Skin epidermis (tissue), 12 donors: ENCODE measurements at regions not wholly inside any gene's neighbourhood (a gene's known extent, or its start where the extent isn't known, plus 50 kb on each side); places are given as distances from the start of the nearest gene placed in this dataset.

Experiments
- H3K27ac ChIP-seq, 21 experiments: fragments of 200-600 bp; sonication (generic) in 11 of 21; one replicate each; pipeline ENCODE4 v1.5.0; 2020; ENCODE audit warnings: mild to moderate bottlenecking in 3 of 21, inconsistent platforms in 2 of 21, moderate library complexity in 2 of 21
- H3K4me3 ChIP-seq, 7 experiments: fragments of 200-600 bp; sonication (generic) in 2 of 7; one replicate each; pipeline ENCODE4 v1.5.0; 2020; ENCODE audit warnings: inconsistent platforms in 2 of 7, mild to moderate bottlenecking in 2 of 7, moderate library complexity in 1 of 7

GRCh38 chr5:154628685-154629084 lies 126.5 kb upstream of the LARP1 start:
- no peak overlapping the region for H3K27ac ChIP-seq
- no peak overlapping the region for H3K4me3 ChIP-seq

GRCh38 chr5:154627698-154628678 lies 127.2 kb upstream of the LARP1 start:
- Histone ChIP-seq H3K4me3 (no peak overlapping the region), H3K27ac (no peak overlapping the region)

GRCh38 chr5:154626876-154627557 lies 128.2 kb upstream of the LARP1 start:
- peak overlapping the region in 1 of 21 experiments; percentile 27 for H3K27ac ChIP-seq

GRCh38 chr5:154625031-154625430 lies 130.1 kb upstream of the LARP1 start:
- no peak overlapping the region for H3K4me3 ChIP-seq
- H3K27ac ChIP-seq = no peak overlapping the region

More at GRCh38 chr5:154626876-154627557, 128.2 kb upstream of the LARP1 start:
- H3K4me3 ChIP-seq = no peak overlapping the region

GRCh38 chr5:154624341-154624740 lies 130.8 kb upstream of the LARP1 start:
- H3K4me3 ChIP-seq = no peak overlapping the region
- no peak overlapping the region for H3K27ac ChIP-seq

- Histone ChIP-seq H3K4me3 (no peak overlapping the region), H3K27ac (no peak overlapping the region)
These were observed 134.8 kb upstream of the LARP1 start for GRCh38 chr5:154620411-154620810.

GRCh38 chr5:154618696-154619095 lies 136.5 kb upstream of the LARP1 start:
- Histone ChIP-seq H3K27ac (no peak overlapping the region), H3K4me3 (no peak overlapping the region)

- Histone ChIP-seq H3K4me3 (no peak overlapping the region), H3K27ac (no peak overlapping the region)
These were observed 136.6 kb upstream of the HAND1 start for GRCh38 chr5:154614595-154614994.

- Histone ChIP-seq H3K4me3 (no peak overlapping the region), H3K27ac (no peak overlapping the region)
These were observed 136.1 kb upstream of the HAND1 start for GRCh38 chr5:154614125-154614524.

- no peak overlapping the region for H3K4me3 ChIP-seq
- no peak overlapping the region for H3K27ac ChIP-seq
These were observed 134.6 kb upstream of the HAND1 start for GRCh38 chr5:154612666-154613065.

- Histone ChIP-seq H3K4me3 (peak overlapping the region in 2 of 7 experiments; percentile 11 to 28), H3K27ac (no peak overlapping the region)
These were observed 133.3 kb upstream of the HAND1 start for GRCh38 chr5:154611341-154611767.

GRCh38 chr5:154610321-154611154 lies 132.5 kb upstream of the HAND1 start:
- Histone ChIP-seq H3K27ac (no peak overlapping the region), H3K4me3 (peak overlapping the region in 5 of 7 experiments; percentile 9 to 28 (median 11))

- H3K4me3 ChIP-seq = no peak overlapping the region
- H3K27ac ChIP-seq = peak overlapping the region in 3 of 21 experiments; percentile 0 to 79 (median 55)
These were observed 131.2 kb upstream of the HAND1 start for GRCh38 chr5:154609251-154609650.

- H3K27ac ChIP-seq = peak overlapping the region in 3 of 21 experiments; percentile 0 to 79 (median 37)
These were observed 130.5 kb upstream of the HAND1 start for GRCh38 chr5:154608531-154609011.

GRCh38 chr5:154607746-154608145 lies 129.7 kb upstream of the HAND1 start:
- no peak overlapping the region for H3K4me3 ChIP-seq
- no peak overlapping the region for H3K27ac ChIP-seq

More at GRCh38 chr5:154608531-154609011, 130.5 kb upstream of the HAND1 start:
- H3K4me3 ChIP-seq = no peak overlapping the region

- Histone ChIP-seq H3K27ac (no peak overlapping the region), H3K4me3 (no peak overlapping the region)
These were observed 128.2 kb upstream of the HAND1 start for GRCh38 chr5:154606246-154606645.

- Histone ChIP-seq H3K27ac (no peak overlapping the region), H3K4me3 (no peak overlapping the region)
These were observed 126.1 kb upstream of the HAND1 start for GRCh38 chr5:154603953-154604679.

- Histone ChIP-seq H3K4me3 (no peak overlapping the region), H3K27ac (no peak overlapping the region)
These were observed 125.5 kb upstream of the HAND1 start for GRCh38 chr5:154603485-154603884.

GRCh38 chr5:154603011-154603410 lies 125.0 kb upstream of the HAND1 start:
- Histone ChIP-seq H3K4me3 (no peak overlapping the region), H3K27ac (no peak overlapping the region)
